ENCODE measurements at regions not wholly inside any gene's neighbourhood (a gene's known extent, or its start where the extent isn't known, plus 50 kb on each side); places are given as distances from the start of the nearest gene placed in this dataset.
"Not testable (repeated sequence)": the region's sequence is repeated elsewhere in the genome, so short reads cannot be mapped to it uniquely, and the experiment has no call there.

DNA sequence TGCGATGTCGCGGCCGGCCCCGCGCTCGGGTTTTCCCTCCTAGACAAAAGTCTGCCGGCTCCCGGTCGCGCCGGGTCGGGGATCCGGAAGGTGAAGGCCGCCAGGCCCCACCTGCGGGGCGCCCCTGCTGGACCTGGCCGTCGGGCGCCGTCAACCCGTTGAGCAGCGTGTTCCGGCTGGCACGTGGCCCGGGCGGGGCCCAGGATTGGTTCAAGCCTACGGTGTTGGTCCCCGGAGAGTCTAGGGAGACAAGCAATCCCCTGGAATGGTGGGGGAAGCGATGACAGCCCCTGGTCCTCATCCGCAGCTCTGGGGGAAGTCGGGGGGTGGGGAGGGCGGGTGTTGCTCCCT lies 2776.3 kb upstream of the TPTE start:
- TF ChIP-seq ISL1, ZC3H10, ZFP3, ZFP30 (CRISPR knock-in tag; IDR thresholded peaks at IDR 0.05): not testable (repeated sequence)
- TF ChIP-seq, protein P1, sequence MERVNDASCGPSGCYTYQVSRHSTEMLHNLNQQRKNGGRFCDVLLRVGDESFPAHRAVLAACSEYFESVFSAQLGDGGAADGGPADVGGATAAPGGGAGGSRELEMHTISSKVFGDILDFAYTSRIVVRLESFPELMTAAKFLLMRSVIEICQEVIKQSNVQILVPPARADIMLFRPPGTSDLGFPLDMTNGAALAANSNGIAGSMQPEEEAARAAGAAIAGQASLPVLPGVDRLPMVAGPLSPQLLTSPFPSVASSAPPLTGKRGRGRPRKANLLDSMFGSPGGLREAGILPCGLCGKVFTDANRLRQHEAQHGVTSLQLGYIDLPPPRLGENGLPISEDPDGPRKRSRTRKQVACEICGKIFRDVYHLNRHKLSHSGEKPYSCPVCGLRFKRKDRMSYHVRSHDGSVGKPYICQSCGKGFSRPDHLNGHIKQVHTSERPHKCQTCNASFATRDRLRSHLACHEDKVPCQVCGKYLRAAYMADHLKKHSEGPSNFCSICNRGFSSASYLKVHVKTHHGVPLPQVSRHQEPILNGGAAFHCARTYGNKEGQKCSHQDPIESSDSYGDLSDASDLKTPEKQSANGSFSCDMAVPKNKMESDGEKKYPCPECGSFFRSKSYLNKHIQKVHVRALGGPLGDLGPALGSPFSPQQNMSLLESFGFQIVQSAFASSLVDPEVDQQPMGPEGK (CRISPR knock-in tag; IDR thresholded peaks at IDR 0.05; ENCODE audit: borderline replicate concordance), result not testable (repeated sequence)
- TF ChIP-seq, protein P2, sequence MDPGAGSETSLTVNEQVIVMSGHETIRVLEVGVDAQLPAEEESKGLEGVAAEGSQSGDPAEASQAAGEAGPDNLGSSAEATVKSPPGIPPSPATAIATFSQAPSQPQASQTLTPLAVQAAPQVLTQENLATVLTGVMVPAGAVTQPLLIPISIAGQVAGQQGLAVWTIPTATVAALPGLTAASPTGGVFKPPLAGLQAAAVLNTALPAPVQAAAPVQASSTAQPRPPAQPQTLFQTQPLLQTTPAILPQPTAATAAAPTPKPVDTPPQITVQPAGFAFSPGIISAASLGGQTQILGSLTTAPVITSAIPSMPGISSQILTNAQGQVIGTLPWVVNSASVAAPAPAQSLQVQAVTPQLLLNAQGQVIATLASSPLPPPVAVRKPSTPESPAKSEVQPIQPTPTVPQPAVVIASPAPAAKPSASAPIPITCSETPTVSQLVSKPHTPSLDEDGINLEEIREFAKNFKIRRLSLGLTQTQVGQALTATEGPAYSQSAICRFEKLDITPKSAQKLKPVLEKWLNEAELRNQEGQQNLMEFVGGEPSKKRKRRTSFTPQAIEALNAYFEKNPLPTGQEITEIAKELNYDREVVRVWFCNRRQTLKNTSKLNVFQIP (CRISPR knock-in tag; IDR thresholded peaks at IDR 0.05; ENCODE audit: borderline replicate concordance, low read depth), result not testable (repeated sequence)

All from SK-N-SH treated with all-trans-retinoic acid at 6 μM for 48 hours (cell line).